OCI-LY1 (cell line): ENCODE measurements at regions not wholly inside any gene's neighbourhood (a gene's known extent, or its start where the extent isn't known, plus 50 kb on each side); places are given as distances from the start of the nearest gene placed in this dataset.
"Not testable (repeated sequence)": the region's sequence is repeated elsewhere in the genome, so short reads cannot be mapped to it uniquely, and the experiment has no call there.

Source experiments
- H2AFZ ChIP-seq: fragments of 200-600 bp; sonication (generic), shearing (Covaris generic); 2 replicates; pipeline ENCODE4 v1.6.0; 2014; ENCODE audit warnings: antibody characterized with exemption, mild to moderate bottlenecking, low read length
- H3F3A ChIP-seq: fragments of 200-600 bp; sonication (generic), shearing (Covaris generic); 2 replicates; pipeline ENCODE4 v1.6.0; 2014; ENCODE audit warnings: mild to moderate bottlenecking, antibody characterized with exemption, low read length, moderate library complexity; ENCODE audit not compliant: insufficient read depth
- H3K27ac ChIP-seq: fragments of 200-600 bp; sonication (generic); 2 replicates; pipeline ENCODE4 v1.5.1; 2014; ENCODE audit warnings: low read length, mixed run types, mild to moderate bottlenecking, low read depth; ENCODE audit not compliant: poor library complexity, severe bottlenecking
- H3K27me3 ChIP-seq: fragments of 200-600 bp; sonication (generic); 2 replicates; pipeline ENCODE4 v1.6.0; 2014; ENCODE audit warnings: antibody characterized with exemption, mild to moderate bottlenecking, low read length, moderate library complexity; ENCODE audit not compliant: insufficient read depth
- H3K36me3 ChIP-seq: fragments of 200-600 bp; sonication (generic); 2 replicates; pipeline ENCODE4 v1.6.1; 2014; ENCODE audit warnings: mild to moderate bottlenecking, antibody characterized with exemption, low read length, moderate library complexity, mixed read lengths; ENCODE audit not compliant: insufficient read depth
- H3K4me1 ChIP-seq: fragments of 200-600 bp; sonication (generic); 2 replicates; pipeline ENCODE4 v1.5.1; 2014; ENCODE audit warnings: mild to moderate bottlenecking, low read length, moderate library complexity; ENCODE audit not compliant: insufficient read depth, severe bottlenecking
- H3K4me2 ChIP-seq: fragments of 200-600 bp; sonication (generic), shearing (Covaris generic); 2 replicates; pipeline ENCODE4 v1.6.1; 2014; ENCODE audit warnings: low read length
- H3K4me3 ChIP-seq: fragments of 200-600 bp; sonication (generic); 2 replicates; pipeline ENCODE4 v1.5.1; 2014; ENCODE audit warnings: low read length, low read depth, mild to moderate bottlenecking, mixed read lengths; ENCODE audit not compliant: poor library complexity, severe bottlenecking
- H3K79me2 ChIP-seq: fragments of 200-600 bp; shearing (Covaris generic); 2 replicates; pipeline ENCODE4 v1.6.1; 2016; ENCODE audit warnings: mixed run types, low read length, mixed read lengths; ENCODE audit not compliant: insufficient read depth
- H3K9ac ChIP-seq: fragments of 200-600 bp; sonication (generic), shearing (Covaris generic); 2 replicates; pipeline ENCODE4 v1.6.1; 2014; ENCODE audit warnings: mild to moderate bottlenecking, low read length, mixed read lengths
- H3K9me2 ChIP-seq: fragments of 200-600 bp; sonication (generic), shearing (Covaris generic); 2 replicates; pipeline ENCODE4 v1.6.1; 2014; ENCODE audit warnings: low read depth, mild to moderate bottlenecking, low read length, mixed read lengths
- H3K9me3 ChIP-seq: fragments of 200-600 bp; shearing (Covaris generic); 2 replicates; pipeline ENCODE4 v1.6.1; 2014; ENCODE audit warnings: low read length, mixed read lengths
- H4K20me1 ChIP-seq: fragments of 200-600 bp; sonication (generic), shearing (Covaris generic); 2 replicates; pipeline ENCODE4 v1.6.0; 2016; ENCODE audit warnings: mild to moderate bottlenecking, low read length; ENCODE audit not compliant: insufficient read depth
- CTCF ChIP-seq: fragments of 200-600 bp; sonication (generic), shearing (Covaris generic); IDR thresholded peaks from 2 replicates; pipeline ENCODE4 v1.5.1; 2017; ENCODE audit warnings: mild to moderate bottlenecking, antibody characterized with exemption, low read length, moderate library complexity, mixed read lengths
- EZH2 ChIP-seq: fragments of 200-600 bp; sonication (generic), shearing (Covaris generic); IDR thresholded peaks from 2 replicates; pipeline ENCODE4 v1.8.0; 2017; ENCODE audit warnings: borderline replicate concordance, mixed run types, mild to moderate bottlenecking, antibody characterized with exemption, low read length, moderate library complexity, mixed read lengths

GRCh38 chr14:106235356-106236159, 709.2 kb downstream of the TMEM121 start:
- Histone ChIP-seq H3K4me3 (no peak overlapping the region), H3K79me2 (no peaks in the 10 kb centered on the region), H4K20me1 (no peaks in the 10 kb centered on the region), H3K27me3 (no peaks in the 10 kb centered on the region), H3K9ac (no peak overlapping the region), H3K9me3 (no peaks in the 10 kb centered on the region), H3K27ac (no peak overlapping the region), H3K4me1 (no peaks in the 10 kb centered on the region), H2AFZ (no peak overlapping the region), H3K9me2 (no peaks in the 10 kb centered on the region), H3K36me3 (no peaks in the 10 kb centered on the region), H3K4me2 (no peak overlapping the region), H3F3A (no peaks in the 10 kb centered on the region)
- no peak for TF ChIP-seq EZH2
- TF ChIP-seq CTCF = no peak

- Histone ChIP-seq H3K36me3 (no peaks in the 10 kb centered on the region), H3K4me3 (no peak overlapping the region), H3K4me2 (no peak overlapping the region), H3K9me2 (no peaks in the 10 kb centered on the region), H3K9me3 (no peaks in the 10 kb centered on the region), H3K27me3 (no peaks in the 10 kb centered on the region), H3K27ac (no peak overlapping the region), H3K4me1 (no peaks in the 10 kb centered on the region), H2AFZ (no peak overlapping the region), H4K20me1 (no peaks in the 10 kb centered on the region), H3F3A (no peaks in the 10 kb centered on the region), H3K79me2 (no peaks in the 10 kb centered on the region), H3K9ac (no peak overlapping the region)
- TF ChIP-seq CTCF = no peak
- no peak for TF ChIP-seq EZH2
Measured at GRCh38 chr14:106248321-106249192, 722.2 kb downstream of the TMEM121 start.

GRCh38 chr14:106253995-106254394, 727.6 kb downstream of the TMEM121 start:
- H3F3A ChIP-seq, H3K4me1 ChIP-seq, H3K27me3 ChIP-seq, H3K36me3 ChIP-seq, H3K9ac ChIP-seq, H3K27ac ChIP-seq, H4K20me1 ChIP-seq, H3K4me2 ChIP-seq, H3K79me2 ChIP-seq, H3K9me2 ChIP-seq, H3K9me3 ChIP-seq, H2AFZ ChIP-seq, H3K4me3 ChIP-seq: not testable (repeated sequence)
